LNCAP (cell line): ENCODE measurements at regions not wholly inside any gene's neighbourhood (a gene's known extent, or its start where the extent isn't known, plus 50 kb on each side); places are given as distances from the start of the nearest gene placed in this dataset.

Experiments
- CTCF ChIP-seq: fragments of 450-650 bp; IDR thresholded peaks from 2 replicates; pipeline ENCODE4 v1.5.1; 2017; ENCODE audit warnings: mild to moderate bottlenecking

GRCh38 chr2:236941551-236941950 lies 144.1 kb upstream of the COPS8 start:
- no peak for TF ChIP-seq CTCF

DNA sequence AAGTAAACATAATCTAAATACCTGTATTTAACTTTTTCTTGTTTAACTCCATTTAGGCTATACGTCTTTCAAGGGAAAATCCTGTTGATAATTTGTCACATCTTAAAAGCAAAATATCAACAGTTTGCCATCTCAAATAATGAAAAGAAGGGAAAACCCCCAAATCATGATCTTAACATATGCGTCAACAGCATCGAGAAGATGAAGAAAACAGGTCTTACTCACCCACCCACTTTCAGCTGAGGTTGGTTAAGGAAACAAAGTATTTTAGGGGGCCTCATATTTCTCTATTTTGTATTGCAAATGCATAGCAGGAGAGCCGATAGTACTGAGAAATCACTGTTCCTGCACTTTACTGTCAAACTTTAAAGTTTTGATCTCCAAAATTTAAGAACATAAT lies 143.1 kb upstream of the COPS8 start:
- no peak for TF ChIP-seq CTCF

DNA sequence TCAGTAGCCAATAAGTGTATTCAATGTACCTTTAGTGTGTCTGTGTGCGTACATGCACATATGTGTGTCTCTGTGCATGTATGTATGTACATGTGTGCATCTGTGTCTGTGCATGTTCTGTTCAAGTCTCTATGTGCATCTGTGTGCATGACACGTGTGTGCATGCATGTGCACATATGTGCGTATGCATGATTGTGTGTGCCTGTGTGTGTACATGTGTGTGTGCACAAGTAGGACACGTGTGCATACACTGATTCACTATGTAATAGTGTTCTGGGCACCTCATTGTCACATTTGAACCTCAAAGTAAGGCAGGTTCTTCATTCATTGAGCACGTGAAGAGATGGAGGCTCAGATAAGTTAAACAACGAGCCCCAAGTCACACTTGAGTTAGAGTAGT lies 142.6 kb upstream of the COPS8 start:
- no peak for TF ChIP-seq CTCF

DNA sequence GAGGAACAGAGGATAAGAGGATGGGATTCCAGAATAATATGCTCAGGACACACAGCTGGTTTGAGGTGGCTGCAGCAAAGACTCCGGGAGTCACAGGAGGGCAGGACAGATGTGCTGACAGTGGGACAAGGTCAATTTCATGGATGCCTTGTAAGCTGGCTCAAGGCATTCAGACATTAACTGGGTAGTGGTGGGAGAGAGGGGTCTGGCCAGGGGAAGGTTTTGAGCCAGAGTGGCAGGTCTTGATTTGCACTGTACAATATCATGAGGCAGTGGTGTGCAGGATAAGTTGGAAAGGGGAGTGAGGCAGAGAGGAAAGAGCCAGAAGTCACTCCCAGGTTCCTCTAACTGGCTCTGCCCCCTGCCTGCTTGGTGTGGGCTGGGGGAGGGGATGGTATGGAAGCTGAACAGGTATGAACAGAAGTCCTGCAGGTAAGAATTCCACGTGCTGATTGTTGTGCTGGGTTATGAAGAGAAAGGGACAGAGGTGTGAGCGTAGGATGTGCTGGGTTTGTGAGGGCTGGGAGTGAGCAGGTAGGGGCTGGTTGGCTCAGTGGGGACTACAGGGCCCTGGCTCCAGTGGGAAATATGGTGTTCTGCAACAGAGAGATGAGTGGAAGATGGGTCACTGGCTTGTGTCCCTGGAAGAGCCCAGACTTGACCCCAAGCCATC lies 141.7 kb upstream of the COPS8 start:
- no peak for TF ChIP-seq CTCF

GRCh38 chr2:236944561-236944960 lies 141.1 kb upstream of the COPS8 start:
- no peak for TF ChIP-seq CTCF

GRCh38 chr2:236945431-236946016 lies 140.2 kb upstream of the COPS8 start:
- no peak for TF ChIP-seq CTCF

- TF ChIP-seq CTCF, result no peak
Measured at GRCh38 chr2:236946871-236947270, 138.8 kb upstream of the COPS8 start.

GRCh38 chr2:236947294-236947693 lies 138.4 kb upstream of the COPS8 start:
- no peak for TF ChIP-seq CTCF
